Activated T-cell treated with anti-CD3 and anti-CD28 coated beads for 24 hours (primary cell): ENCODE measurements at regions not wholly inside any gene's neighbourhood (a gene's known extent, or its start where the extent isn't known, plus 50 kb on each side); places are given as distances from the start of the nearest gene placed in this dataset.

Source experiments
- DNase-seq: peaks from one replicate; pipeline ENCODE4 v3.0.0-alpha.2; 2020; ENCODE audit warnings: low read depth

- DNase-seq = no peak
These were observed 98.5 kb upstream of the PPP2R2D start for GRCh38 chr10:131802156-131802915.

- no peak for DNase-seq
These were observed 97.8 kb upstream of the PPP2R2D start for GRCh38 chr10:131802996-131803395.

- no peak for DNase-seq
These were observed 96.9 kb upstream of the PPP2R2D start for GRCh38 chr10:131803860-131804425.

GRCh38 chr10:131804551-131805295 is 96.1 kb upstream of the PPP2R2D start:
- no peak for DNase-seq

GRCh38 chr10:131805696-131806095 is 95.1 kb upstream of the PPP2R2D start:
- no peak for DNase-seq

- no peak for DNase-seq
These were observed 94.7 kb upstream of the PPP2R2D start for GRCh38 chr10:131806146-131806545.

GRCh38 chr10:131806646-131807317 is 94.0 kb upstream of the PPP2R2D start:
- no peak for DNase-seq

- DNase-seq = no peak
These were observed 92.4 kb upstream of the PPP2R2D start for GRCh38 chr10:131808370-131808930.

- no peak for DNase-seq
These were observed 90.6 kb upstream of the PPP2R2D start for GRCh38 chr10:131810036-131810804.

GRCh38 chr10:131810805-131811629 is 89.8 kb upstream of the PPP2R2D start:
- DNase-seq = no peak

- DNase-seq = no peak
These were observed 89.0 kb upstream of the PPP2R2D start for GRCh38 chr10:131811630-131812403.

- DNase-seq = no peak
These were observed 87.8 kb upstream of the PPP2R2D start for GRCh38 chr10:131812736-131813604.

GRCh38 chr10:131814567-131815265 is 86.1 kb upstream of the PPP2R2D start:
- no peak for DNase-seq

GRCh38 chr10:131815266-131816156 is 85.3 kb upstream of the PPP2R2D start:
- DNase-seq = no peak

- DNase-seq = no peak
These were observed 84.5 kb upstream of the PPP2R2D start for GRCh38 chr10:131816157-131816775.

GRCh38 chr10:131816941-131817700 is 83.7 kb upstream of the PPP2R2D start:
- no peak for DNase-seq
